Ovary (tissue), 7 donors: ENCODE measurements at regions not wholly inside any gene's neighbourhood (a gene's known extent, or its start where the extent isn't known, plus 50 kb on each side); places are given as distances from the start of the nearest gene placed in this dataset.

Source experiments
- DNase-seq, 5 donors: peaks; one replicate each; pipeline ENCODE4 v3.0.0-alpha.2; 2019 to 2020
- H3K27ac ChIP-seq, 2 donors: fragments of 200-600 bp; one replicate each; pipeline versions ENCODE4 v1.5.1 to v1.8.0; 2019 to 2022
- H3K27me3 ChIP-seq: fragments of 200-600 bp; one replicate; pipeline ENCODE4 v1.8.0; 2022
- H3K36me3 ChIP-seq: fragments of 200-600 bp; sonication (generic); one replicate; pipeline ENCODE4 v1.5.1; 2019
- H3K4me1 ChIP-seq: one replicate; pipeline ENCODE4 v1.8.1; 2013; ENCODE audit warnings: mild to moderate bottlenecking, moderate library complexity; ENCODE audit not compliant: insufficient read depth
- H3K4me3 ChIP-seq: fragments of 200-600 bp; sonication (generic); one replicate; pipeline ENCODE4 v1.5.1; 2017
- H3K9me3 ChIP-seq, 2 donors: fragments of 200-600 bp in 1 of 2; sonication (generic) in 1 of 2; one replicate each; pipeline versions ENCODE4 v1.5.1 to v1.8.1; 2013 to 2019; ENCODE audit warnings: mild to moderate bottlenecking in 1 of 2, moderate library complexity in 1 of 2
- CTCF ChIP-seq, 3 donors: fragments of 450-650 bp in 2 of 3; fragments of 200-600 bp in 1 of 3; IDR thresholded peaks; one replicate each; pipeline versions ENCODE4 v1.5.1 to v1.8.0; 2016 to 2022; ENCODE audit warnings: antibody characterized with exemption in 3 of 3, mild to moderate bottlenecking in 1 of 3
- EP300 ChIP-seq: sonication (generic); formaldehyde crosslinking; IDR thresholded peaks from one replicate; pipeline ENCODE4 v1.6.1; 2017; ENCODE audit warnings: antibody characterized with exemption
- POLR2A ChIP-seq: fragments of 450-650 bp; IDR thresholded peaks from one replicate; pipeline ENCODE4 v1.6.1; 2017; ENCODE audit warnings: antibody characterized with exemption, mild to moderate bottlenecking, moderate library complexity
- WGBS, 3 donors: extraction: QIAGEN DNeasy Blood & Tissue Kit in 1 of 3; methylation state at CpG; one replicate each; pipeline versions ENCODE4 v1.1.5 to v1.1.7; 2013 to 2017; 5-methylcytosine and 5-hydroxymethylcytosine counted together
- intact Hi-C, 4 donors: fragments of 100-400 bp; cut with DNase I; formaldehyde crosslinking; loops; one replicate each; pipeline versions ENCODE4 v1.11.0 to v1.15.1; 2022 to 2023
- donor health status: DM: no; HTN: no; CAD: no; lungs with moderate emphysema.
- donor health status: DM: no; HTN: no; CAD: no.
- donor health status: Bipolar disorder and iron deficiency.
- donor health status: DM: no; HTN: no; CAD: no.
- donor health status: DM: yes; HTN: yes; CAD: no.

GRCh38 chr4:26110493-26110892 lies 196.5 kb downstream of the SMIM20 start:
- H3K4me3 ChIP-seq: no peak overlapping the region
- WGBS, 3 donors: 62 to 68% (median 66%) methylated on average over 5 of the region's 5 CpGs
- DNase-seq: no peak
- H3K4me1 ChIP-seq: no peaks in the 10 kb centered on the region
- TF ChIP-seq EP300: no peak
- TF ChIP-seq POLR2A: no peak
- no peak for TF ChIP-seq CTCF (IDR thresholded peaks at IDR 0.05)
- no peak overlapping the region for H3K27ac ChIP-seq
- no peaks in the 10 kb centered on the region for H3K9me3 ChIP-seq
- H3K36me3 ChIP-seq: no peaks in the 10 kb centered on the region
- intact Hi-C loops: no loop called here
- H3K27me3 ChIP-seq: no peaks in the 10 kb centered on the region

- TF ChIP-seq EP300: no peak
- no peak for TF ChIP-seq POLR2A
- TF ChIP-seq CTCF (IDR thresholded peaks at IDR 0.05): no peak
- Histone ChIP-seq H3K9me3 (no peaks in the 10 kb centered on the region), H3K4me1 (no peaks in the 10 kb centered on the region), H3K27ac (no peak overlapping the region), H3K4me3 (no peak overlapping the region), H3K36me3 (no peaks in the 10 kb centered on the region), H3K27me3 (no peaks in the 10 kb centered on the region)
- DNase-seq: no peak
- 85 to 96% (median 88%) methylated on average over 4 of the region's 4 CpGs for WGBS, 3 donors
- intact Hi-C loops: no loop called here
Measured at GRCh38 chr4:26113339-26113940, 199.4 kb downstream of the SMIM20 start.

- Histone ChIP-seq H3K27ac (no peak overlapping the region), H3K27me3 (no peaks in the 10 kb centered on the region), H3K9me3 (no peaks in the 10 kb centered on the region), H3K4me3 (no peak overlapping the region), H3K4me1 (no peaks in the 10 kb centered on the region), H3K36me3 (no peaks in the 10 kb centered on the region)
- intact Hi-C loops: no loop called here
- TF ChIP-seq CTCF (IDR thresholded peaks at IDR 0.05) (no peak), EP300 (no peak), POLR2A (no peak)
- 65 to 76% (median 66%) methylated on average over 4 of the region's 4 CpGs for WGBS, 3 donors
- DNase-seq: no peak
Measured at GRCh38 chr4:26116057-26116456, 202.0 kb downstream of the SMIM20 start.

GRCh38 chr4:26120098-26120825 lies 200.6 kb upstream of the RBPJ start:
- intact Hi-C loops: no loop called here
- TF ChIP-seq CTCF (IDR thresholded peaks at IDR 0.05) (no peak), EP300 (no peak), POLR2A (no peak)

More at GRCh38 chr4:26120098-26120825, 200.6 kb upstream of the RBPJ start:
- Histone ChIP-seq H3K27ac (no peak overlapping the region), H3K9me3 (no peaks in the 10 kb centered on the region), H3K27me3 (no peaks in the 10 kb centered on the region), H3K4me1 (no peaks in the 10 kb centered on the region), H3K36me3 (no peaks in the 10 kb centered on the region), H3K4me3 (no peak overlapping the region)
- WGBS, 3 donors: 88 to 92% (median 91%) methylated on average over 6 of the region's 6 CpGs
- DNase-seq: no peak
